NCI-H2107 treated with DMSO at 0.1 percent for 48 hours (cell line): ENCODE measurements at regions not wholly inside any gene's neighbourhood (a gene's known extent, or its start where the extent isn't known, plus 50 kb on each side); places are given as distances from the start of the nearest gene placed in this dataset.
A peak's percentile ranks its signal among the peaks of the same experiment; 100 is the strongest.

Experiments
- DNase-seq: peaks from one replicate; lab custom pipeline; 2025; ENCODE audit not compliant: unreplicated experiment; lab: John Stamatoyannopoulos, UW

DNA sequence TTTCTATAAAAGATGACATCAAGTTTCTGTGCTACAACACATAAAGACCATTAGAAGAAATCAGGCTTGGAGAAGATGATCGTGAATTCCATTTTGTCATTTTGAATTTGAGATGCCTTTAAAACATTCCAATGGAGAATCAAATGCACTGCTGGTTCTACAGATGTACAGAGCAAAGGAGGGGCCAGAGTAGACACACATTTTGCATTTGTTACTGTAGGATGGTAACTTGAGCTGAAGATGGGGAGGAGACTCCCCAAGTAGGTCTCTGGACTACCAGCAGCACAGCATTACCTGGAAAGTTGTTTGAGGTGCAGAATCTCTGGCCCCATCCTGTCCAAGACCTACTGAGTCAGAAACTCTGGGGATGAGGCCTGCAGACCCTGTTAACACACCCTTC is 121.6 kb upstream of the RALGAPA2 start:
- no peak for DNase-seq

DNA sequence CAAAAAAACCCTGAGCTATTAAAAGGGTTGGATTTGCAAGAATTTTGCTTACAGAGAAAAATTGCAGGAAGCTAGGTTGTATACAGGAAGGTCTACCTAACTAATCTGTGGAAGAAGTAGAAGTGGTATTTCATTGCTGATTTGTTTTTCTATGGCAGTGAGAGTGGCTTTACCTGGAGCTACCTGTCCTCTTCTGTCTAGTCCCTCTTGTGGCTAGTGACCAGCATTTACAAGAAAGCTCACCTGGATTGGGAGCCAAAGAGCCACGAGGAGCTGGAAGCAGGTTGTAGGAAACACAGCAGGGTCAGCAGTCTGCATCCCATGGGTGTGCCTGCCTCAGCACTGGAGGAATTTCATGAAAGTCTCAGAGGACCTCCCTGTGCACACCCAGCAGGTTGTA is 120.3 kb upstream of the RALGAPA2 start:
- no peak for DNase-seq

DNA sequence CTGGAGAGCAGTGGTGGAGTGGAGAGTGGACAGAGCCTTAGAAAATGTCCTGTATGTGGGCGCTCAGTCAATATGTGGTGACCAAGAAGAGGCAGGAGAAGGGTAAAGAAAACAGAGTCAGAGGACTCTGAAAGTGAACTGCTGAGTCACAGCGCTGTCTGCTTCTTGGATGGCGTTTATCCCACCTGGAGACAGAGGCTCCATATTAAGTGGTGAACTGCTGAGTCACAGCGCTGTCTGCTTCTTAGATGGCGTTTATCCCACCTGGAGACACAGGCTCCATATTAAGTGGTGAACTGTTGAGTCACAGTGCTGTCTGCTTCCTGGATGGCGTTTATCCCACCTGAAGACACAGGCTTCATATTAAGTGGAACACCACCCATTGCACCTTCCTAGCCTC is 119.3 kb upstream of the RALGAPA2 start:
- DNase-seq = no peak

DNA sequence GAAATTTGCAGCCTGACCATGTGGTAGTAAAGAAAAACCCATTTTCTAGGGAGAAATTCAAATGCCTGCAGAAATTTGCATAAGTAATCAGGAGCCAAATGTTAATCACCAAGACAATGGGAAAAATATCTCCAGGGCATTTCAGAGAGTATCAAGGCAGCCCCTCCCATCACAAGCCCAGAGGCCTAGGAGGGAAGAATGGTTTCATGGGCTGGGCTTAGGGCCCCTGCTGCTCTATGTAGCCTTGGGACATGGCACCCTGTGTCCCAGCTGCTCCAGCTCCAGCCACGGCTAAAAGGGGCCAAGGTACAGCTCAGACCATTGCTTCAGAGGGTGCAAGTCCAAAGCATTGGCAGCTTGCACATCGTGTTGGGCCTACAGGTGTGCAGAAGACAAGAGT is 117.2 kb upstream of the RALGAPA2 start:
- no peak for DNase-seq

DNA sequence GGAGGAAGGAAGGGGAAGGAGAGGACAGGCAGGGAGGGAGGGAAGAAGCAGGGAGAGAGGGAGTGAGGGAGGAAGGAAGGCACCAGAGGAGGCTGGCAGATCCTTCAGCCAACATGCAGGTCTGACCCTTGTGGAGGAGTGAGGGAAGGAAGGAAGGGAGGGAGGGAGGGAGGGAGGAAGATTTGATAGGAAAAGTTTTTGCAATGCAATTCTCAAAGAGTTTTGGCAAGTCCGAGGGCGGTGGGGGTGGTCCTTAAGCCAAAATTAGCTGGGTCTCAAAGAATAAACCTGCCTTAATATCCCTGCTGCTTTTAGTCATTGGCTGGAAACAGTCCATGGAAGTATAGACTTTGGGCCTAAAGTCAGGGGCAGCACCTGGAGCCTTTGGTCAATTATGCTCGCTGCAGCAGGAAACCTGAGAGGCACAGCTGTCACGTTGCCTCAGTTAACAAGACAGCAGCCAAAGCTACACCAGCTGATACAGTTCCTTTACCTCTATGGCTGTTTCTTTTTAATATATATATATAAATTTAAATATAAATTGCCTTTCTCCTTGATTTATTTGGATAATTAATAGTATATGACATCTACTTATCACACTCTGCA is 115.7 kb upstream of the RALGAPA2 start:
- DNase-seq = peak; percentile 7

DNA sequence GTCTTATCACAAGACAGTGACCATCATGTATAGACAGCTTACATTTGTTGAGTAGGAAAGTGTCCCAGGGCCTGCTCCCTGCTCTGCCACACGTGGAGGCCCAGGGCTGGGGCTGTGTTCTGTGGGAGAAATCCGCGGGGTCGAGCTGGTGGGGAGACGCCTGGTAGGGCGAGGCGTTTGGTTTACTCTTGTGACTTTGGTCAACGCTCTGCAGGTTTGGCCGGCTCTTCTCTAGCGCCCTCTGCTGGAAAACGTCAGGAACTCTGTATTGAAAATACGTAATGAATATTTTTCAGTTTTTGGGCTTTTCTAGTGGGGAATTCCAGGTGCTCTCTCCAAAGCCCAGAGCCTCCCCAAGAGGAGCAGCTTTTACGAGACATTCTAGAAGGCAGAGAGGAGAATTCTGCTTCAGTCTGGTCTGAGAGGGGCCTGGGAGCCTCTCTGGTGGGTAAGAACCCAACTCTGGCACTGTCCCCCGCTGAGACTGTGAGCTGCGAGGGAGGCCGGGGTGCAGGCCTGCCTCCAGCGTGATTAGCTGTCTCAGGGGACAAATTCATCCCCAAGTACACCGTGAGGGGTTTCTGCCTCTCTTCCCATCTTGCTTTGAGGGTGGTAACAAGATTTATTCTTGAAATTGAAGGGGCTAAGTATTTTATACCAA is 112.6 kb upstream of the RALGAPA2 start:
- peak; percentile 12 for DNase-seq

DNA sequence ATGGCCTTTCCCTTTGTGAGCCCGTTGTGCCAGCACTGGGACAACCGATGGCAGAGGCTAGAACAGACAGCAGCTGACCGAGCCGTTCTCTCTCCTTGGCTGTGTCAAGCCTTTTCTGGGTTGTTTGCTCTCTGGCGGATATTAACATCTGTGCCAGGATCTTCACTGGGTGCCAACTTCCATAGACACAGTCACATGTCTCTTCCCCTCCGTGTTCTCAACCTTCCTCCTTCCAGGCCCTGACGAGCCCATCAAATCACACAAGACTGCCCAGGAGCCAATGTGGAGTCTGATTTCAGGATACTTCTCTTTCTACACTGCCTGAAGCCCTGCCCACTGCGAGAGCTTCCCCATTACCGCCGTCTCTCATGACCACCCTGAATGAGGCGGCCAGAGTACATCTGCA is 111.0 kb upstream of the RALGAPA2 start:
- DNase-seq = no peak

DNA sequence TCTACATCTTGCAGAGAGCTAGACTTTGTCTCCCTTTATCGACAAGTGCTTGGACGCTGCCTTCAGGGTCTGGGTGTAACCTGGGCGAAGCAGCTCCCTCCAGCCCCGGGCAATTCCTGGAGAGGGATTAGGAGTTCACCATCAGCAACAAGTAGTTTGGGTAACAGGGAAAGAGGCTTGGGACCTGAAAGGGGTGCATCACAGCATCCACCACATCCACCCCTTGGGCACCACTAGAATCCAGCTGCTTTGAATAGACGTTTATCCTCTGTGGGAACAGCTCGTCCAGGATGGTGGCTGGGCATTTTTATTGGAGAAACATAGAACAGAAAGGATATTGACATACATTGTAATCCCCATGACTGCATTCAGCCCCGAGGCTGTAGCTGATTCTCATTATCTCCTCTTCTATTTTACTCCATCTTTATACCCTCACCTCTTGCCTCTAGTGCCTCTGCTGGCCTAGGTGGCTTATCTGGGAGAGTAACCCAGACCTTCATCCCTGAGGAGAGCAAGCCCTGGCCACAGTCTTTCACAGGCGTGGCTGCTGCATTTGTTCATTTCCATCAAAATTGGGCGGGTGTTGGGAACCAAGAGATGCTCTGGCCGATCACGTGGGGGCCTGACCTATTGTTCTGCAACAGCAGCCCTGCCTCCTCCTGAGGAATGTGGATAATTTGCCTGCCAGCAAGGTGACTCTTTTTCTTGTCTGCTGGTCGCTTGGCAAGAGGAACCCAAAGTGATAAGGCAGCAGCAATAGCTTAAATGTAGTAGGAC is 109.2 kb upstream of the RALGAPA2 start:
- no peak for DNase-seq

DNA sequence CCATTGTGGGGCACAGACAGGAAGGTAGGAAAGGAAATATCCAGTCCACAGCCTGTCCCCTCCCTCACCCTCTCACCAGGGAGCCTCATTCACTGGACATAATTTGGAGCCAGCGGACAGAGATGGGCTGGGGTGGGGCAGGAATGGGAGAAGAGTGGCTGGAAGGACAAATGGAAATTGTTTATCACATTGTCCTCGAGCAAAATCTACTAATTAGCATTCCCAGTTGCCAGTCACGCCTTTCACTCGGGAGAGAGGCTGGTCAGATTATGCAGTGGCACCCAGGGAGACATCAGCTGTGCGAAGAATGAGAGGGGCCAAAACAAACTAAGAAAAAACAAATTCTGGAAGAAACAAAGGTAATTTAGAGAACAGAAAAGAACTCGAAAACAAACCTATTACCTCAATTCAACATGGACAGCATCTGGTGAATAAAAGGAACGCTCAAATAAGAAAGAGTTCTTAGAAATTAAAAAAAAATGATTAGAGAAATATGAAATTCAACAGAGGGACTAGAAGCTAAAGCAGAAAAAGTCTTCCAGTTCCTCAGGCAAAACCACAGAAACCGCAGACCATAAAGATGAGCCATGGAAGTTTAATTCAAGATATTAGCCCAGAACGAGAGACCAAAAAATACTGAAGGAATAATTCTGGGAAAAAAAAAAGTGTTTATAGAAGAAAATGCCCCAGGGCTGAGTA is 108.5 kb upstream of the RALGAPA2 start:
- DNase-seq = no peak

DNA sequence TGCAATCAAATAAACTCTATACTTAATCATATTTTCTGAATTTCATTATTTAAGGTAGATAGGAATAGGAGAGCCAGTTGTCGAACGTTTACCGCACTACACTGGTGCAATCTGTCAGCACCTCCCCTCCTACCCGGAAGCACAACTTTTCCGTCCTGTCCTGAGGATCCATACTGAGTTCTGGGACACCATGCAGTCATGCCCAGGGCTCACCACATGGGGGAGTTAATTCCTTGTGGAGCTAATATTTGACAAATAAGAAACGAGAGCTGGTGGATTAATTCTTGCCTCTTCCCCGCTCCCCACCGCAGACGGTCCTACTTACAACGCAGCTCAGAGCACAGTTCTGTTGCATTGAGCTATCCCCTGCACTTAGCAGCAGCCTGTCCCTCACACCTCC is 107.7 kb upstream of the RALGAPA2 start:
- DNase-seq = no peak

DNA sequence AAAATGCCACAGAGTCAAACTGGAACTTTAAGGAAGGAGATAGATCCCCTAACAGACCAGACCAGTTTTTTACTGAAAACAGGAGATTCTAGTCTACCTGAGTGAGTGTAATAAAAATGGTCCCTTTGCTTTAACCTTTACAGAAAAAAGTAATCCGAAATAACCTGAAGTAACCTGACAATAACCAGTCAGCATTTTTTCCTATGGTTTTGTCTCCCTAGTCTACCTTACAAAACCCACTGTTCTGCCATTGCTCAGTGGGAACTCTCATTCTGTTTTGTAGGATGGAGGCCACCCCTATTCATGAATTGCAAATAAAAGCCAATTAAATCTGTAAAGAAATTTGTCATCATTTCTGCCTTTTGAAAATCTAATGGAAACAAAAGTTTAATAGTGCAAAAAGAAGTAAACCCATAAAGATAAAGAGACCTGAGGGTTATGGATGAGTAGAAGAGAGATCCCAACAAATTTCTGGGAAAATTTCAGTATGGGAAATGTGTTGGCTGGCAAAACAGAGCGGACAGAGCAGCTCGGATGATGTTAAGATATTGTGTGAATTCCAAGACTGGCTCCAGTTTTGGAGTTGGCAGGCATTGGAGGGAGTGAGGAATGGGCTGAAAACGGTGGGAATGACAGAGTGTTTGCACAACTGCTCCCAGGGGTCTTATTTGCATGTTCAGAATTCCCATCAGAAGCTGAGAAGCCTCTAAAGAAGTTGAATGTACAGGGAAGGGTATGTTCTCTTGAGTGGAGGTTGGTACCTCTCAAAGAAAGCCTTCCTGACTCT is 104.7 kb upstream of the RALGAPA2 start:
- no peak for DNase-seq

DNA sequence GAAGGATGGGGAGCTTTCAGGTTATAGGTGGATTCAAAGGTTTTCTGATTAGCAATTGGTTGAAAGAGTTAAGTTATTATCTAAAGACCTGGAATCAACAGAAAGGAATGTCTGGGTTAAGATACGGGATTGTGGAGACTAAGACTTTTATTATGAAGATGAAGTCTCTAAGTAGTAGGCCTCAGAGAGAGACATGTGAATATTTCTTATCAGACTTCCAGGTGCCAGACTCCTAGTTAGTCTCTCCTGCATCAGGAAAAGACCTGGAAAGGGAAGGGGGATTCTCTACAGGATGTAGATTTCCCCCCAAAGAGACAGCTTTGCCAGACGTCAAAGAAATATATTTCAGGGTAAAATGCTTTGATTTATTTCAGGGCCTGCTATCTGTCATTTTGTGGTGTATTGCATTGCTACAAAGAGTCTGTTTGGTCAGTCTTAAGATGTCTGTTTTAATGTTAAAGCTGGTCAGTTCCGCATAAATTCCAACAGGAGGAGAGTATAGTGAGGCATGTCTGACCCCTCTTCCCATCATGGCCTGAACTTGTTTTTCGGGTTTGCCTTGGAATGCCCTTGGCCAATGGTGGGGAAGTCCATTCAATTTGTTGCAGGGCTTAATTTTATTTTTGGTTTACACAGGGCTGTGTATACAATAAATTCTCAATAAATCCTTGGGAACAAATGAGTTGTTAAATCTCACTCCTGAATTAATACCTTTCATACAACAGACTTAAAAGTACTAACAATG is 103.4 kb upstream of the RALGAPA2 start:
- DNase-seq = no peak

DNA sequence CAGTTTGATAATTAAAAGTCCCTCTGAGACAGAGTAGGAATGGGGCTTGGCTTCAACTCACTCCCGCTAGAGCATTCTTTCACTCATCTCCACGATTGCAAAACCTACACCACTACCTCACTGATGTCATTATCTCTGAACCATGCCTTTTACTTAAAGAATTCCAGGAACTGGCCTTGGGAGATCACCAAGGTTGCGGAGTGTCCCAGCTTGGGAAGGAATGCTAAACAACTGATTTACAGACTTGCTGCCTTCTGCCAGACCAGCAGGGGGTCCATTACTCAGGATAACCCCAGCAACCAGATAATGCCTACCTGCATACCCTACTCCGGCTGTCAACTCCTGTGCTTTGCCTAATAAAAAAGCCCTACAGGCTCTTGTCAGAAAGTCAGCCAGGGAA is 102.2 kb upstream of the RALGAPA2 start:
- no peak for DNase-seq

DNA sequence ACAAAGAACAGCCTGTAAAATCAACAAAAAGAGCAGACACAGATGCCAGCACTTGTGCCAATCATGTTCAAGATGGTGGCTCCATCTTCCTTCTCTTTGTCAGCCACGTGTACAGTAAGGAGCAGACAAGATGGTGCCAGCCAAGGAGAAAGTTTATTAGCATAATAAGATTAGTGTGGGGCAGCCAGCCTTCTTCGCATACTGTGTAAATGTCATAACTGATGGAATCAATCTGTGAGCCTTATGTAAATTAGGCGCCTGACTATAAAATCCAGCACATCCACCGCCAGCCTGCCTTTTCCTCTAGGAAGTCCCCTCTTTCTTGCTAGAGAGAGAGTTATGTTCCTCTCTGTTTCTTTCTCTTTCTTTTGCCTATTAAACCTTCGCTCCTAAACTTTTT is 99.7 kb upstream of the RALGAPA2 start:
- no peak for DNase-seq

DNA sequence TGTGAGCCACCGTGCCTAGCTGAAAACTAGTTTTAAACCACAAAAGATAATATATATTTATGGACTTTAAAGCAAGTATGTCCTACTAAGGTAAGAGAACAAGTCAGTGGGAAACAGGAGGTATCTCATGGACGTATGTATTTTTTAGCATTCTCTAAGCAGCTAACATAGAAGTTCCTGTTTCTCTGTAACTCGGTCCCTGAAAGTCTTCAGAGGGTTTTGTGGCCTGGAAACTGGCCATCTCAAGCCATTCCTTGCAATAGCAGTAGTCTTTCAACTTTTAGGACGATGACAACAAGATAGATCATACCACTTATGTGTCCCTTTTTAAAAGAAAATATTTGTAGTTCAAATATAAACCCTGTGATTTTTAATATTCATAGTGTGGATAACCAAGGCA is 95.6 kb upstream of the RALGAPA2 start:
- no peak for DNase-seq

DNA sequence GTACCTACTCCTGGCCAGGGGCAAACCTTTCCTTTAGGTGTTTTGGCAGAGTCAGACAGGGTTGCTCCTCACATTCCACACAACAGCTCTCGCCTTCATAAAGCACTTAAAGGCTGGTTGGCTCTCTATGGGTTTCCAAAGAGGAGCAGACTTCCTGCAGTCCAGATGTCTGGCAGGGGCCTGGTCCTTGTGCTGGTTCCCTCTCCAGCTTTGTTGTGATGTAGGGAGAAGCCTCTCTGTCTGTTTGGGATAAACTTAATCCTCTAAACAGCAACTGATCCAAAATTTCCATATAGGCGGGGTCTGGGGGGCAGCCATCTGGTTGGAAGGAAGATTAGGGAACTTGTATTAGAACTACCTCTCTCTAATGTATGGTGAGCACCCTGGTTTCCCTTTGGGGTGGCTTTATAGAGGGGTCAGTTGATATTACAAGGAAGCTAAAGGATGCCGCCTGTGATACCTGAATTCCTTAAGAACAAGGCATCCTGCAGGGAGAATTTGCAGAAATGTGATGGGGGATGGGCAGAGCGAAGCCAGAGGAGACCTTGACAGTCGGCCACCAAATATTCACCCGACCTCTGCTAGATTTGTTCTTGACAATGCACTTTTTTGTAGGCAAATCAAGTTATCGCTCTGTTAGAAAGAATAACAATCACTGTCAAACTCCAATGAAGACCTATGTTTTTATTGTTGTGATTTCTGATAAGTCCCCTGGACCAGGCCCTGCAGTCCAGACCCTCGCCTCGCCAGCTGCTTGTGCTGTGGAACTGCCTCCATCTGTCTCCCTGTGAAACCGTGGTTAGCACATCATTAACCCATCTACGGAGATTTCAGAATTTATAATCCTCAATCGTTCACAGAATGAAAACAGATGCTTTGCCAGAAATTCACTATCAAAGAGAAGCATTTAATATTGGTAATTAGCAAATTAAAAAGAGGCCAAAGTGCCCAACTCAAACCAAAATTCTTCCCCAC is 94.0 kb upstream of the RALGAPA2 start:
- DNase-seq = no peak

DNA sequence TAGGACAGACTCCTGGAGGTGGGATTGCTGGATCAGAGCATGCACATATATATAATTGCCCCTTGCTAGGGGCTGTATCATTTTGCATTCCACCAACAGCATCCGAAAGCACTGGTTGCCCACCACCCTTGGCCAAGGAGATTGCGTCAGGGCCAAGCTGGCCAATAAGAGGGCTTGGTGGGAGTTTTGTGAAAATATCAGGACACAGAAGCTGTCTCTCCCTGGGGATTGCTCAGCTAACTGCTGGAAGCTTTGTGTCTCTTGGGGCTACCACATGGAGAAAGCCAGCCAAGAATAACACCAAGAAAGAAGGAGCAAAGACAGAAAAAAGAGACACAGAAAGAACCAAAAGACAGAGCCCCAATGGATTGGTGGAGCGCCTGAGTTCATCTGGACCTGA is 90.6 kb upstream of the RALGAPA2 start:
- DNase-seq = no peak

DNA sequence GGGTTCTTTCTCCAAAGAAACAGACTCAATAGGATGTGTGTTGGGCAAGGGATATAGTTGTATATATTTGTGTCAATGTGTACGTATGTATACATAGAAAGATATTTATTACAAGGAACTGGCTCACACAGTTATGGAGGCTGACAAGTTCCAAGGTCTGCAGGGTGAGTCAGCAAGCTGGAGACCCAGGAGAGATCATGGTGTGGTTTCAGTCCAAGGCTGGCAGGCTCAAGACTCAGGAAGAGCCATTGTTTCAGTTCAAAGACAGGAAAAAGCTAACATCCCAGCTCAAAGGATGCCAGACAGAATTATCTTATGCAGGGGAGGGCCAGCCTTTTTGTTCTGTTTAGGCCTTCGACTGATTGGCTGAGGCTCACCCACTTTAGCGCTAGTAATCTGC is 89.9 kb upstream of the RALGAPA2 start:
- DNase-seq = no peak

DNA sequence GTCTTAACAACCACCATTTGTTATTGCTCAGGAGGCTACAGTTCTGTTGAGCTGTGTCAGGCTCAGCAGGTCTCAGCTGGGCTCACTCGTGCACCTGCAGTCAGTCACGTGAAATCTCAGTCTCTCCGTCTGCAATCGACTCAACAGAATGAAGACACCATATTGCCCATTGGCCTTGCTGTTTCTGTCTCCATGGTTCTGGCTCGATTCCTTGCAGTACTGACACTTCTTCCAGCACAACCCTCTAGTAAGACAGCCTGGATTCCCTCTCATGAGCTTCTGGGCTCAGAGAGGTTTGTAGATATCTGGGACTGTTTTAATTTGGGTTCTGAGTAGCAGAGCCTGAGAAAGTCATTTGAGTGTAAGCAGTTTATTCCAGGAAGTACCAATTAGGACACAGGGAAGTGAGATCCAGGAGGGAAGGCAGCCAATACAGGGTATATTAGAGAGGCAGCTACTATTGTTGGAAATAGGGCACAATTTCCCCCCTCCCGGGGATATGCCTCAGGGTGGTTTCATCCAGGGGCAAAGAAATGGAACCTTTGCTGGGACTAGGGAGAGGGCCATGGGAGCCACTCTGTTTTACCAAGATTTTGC is 87.4 kb upstream of the RALGAPA2 start:
- no peak for DNase-seq
